ENCODE measurements at regions not wholly inside any gene's neighbourhood (a gene's known extent, or its start where the extent isn't known, plus 50 kb on each side); places are given as distances from the start of the nearest gene placed in this dataset.

GRCh38 chr14:30264161-30264560, 294.8 kb upstream of the G2E3 start:
- TF ChIP-seq CTCF (conservative IDR thresholded peaks at IDR 0.05; ENCODE audit: low read length): no peak
- no peak for TF ChIP-seq EZH2phosphoT487 (IDR thresholded peaks at IDR 0.05; ENCODE audit: borderline replicate concordance)

Measured in Loucy (cell line).